HG03442 (cell line): ENCODE measurements at regions not wholly inside any gene's neighbourhood (a gene's known extent, or its start where the extent isn't known, plus 50 kb on each side); places are given as distances from the start of the nearest gene placed in this dataset.

Experiments
- ATAC-seq: cut with Tn5 transposase; IDR thresholded peaks from one replicate; pipeline ENCODE4 v1.9.1; 2021; ENCODE audit warnings: mild to moderate bottlenecking, moderate library complexity; ENCODE audit not compliant: unreplicated experiment

- ATAC-seq, result no peak
Measured at GRCh38 chr10:84075226-84076046, 63.9 kb upstream of the GHITM start.

- ATAC-seq, result no peak
Measured at GRCh38 chr10:84076047-84076388, 63.3 kb upstream of the GHITM start.

GRCh38 chr10:84076540-84077195 is 62.6 kb upstream of the GHITM start:
- ATAC-seq, result peak; percentile 71

- no peak for ATAC-seq
Measured at GRCh38 chr10:84077768-84078167, 61.5 kb upstream of the GHITM start.

DNA sequence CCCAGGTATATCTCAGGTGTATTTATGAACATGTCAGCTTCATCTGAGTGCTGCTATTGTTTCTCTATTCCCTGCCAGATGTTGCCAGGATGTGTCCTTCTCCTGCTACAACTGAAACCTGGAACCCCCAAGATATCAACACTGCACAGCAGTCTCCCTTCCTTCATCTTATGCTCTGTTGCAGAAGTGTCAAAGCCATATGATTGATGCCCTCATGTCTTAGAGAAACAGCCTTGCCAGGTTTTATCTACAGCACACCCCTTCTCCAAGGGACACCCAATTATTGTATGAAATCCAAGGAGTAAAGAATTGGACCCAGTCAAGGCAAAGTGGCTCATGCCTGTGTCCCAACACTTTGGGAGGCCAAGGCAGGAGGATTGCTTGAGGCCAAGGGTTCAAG is 60.5 kb upstream of the GHITM start:
- no peak for ATAC-seq

- ATAC-seq, result no peak
Measured at GRCh38 chr10:84084342-84084741, 55.0 kb upstream of the GHITM start.

GRCh38 chr10:84087202-84087601 is 52.1 kb upstream of the GHITM start:
- no peak for ATAC-seq

DNA sequence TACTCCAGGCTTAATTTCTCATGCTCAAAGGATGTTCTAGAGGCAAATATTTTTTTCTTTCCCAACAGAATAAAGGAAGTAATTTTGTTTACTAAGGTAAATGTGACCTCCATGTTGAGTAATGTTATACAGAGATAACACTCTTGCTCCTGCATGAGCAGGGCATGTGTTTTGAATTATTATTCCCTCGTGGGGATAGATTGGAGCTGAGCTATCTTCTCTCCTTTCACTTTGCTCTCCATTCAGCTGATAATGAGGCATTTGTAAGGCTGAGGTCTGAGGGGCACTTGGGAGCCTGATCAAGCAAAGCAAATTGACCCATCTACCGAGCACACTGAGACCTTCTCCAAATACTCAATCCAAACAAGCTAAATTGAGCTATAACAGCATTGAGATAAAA is 50.7 kb upstream of the GHITM start:
- no peak for ATAC-seq

GRCh38 chr10:84089162-84089561 is 50.1 kb upstream of the GHITM start:
- no peak for ATAC-seq
